HuH-7 (cell line): ENCODE measurements at regions not wholly inside any gene's neighbourhood (a gene's known extent, or its start where the extent isn't known, plus 50 kb on each side); places are given as distances from the start of the nearest gene placed in this dataset.

ENCODE experiments used
- DNase-seq: peaks from one replicate; pipeline ENCODE4 v3.0.0; 2011; ENCODE audit warnings: low spot score

- DNase-seq, result no peak
Measured at GRCh38 chr3:68056556-68056955, 402.1 kb upstream of the SUCLG2 start.

DNA sequence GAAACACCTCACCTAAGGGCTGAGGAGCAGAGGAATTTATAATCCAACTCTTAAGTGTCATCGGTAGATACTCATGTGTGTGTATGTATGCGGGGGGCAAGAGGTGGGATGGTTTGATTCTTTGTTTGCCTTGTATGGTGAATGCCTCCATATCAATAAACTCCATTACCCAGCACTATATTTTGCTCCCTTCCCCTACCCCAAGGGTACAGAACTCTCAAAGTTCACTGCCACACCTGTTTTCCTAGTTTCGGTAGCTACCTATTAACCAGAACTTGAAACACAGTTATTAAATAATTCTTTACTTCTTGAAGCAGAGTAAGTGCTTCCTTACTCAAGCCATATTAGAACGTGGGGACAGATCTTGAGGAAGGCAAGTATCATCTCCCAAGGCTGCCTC is 400.8 kb upstream of the SUCLG2 start:
- DNase-seq, result no peak

DNA sequence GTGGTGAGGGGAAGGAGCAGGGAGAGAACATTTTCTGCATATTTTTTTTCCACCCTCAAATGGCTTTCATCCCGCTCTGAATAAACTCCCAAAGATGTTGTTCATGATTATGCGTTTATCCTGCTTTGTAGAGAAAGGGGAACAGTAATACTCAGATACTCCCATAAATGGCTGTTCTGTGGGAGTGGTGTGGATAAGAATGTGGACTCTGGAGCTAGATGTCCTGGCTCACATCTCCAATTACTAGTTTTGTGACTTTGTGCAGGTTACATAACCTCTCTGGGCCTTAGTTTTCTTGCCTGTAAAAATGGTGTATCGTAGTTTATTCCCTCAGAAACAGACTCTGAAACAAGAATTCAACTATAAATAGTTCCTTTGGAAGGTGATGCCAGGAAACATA is 395.4 kb upstream of the SUCLG2 start:
- no peak for DNase-seq

DNA sequence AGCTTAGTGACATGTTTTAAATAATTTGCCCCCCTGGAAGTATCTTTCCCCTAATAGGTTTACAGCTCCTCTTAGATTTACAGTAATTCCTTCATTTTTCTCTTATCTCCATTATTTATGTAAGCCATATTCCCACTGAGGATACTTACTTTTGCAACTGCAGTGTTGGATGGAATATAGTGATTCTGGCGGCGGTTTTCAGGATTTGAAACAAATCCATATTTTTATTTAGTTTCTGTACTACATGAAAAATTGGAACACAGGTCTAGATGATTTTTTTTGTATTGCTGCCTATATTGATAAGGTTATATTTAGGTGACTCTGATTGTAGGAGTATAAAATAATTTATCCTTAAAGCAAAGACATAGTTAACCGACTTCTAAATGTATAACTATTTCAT is 391.6 kb upstream of the SUCLG2 start:
- DNase-seq, result no peak

- no peak for DNase-seq
Measured at GRCh38 chr3:68033867-68034266, 379.5 kb upstream of the SUCLG2 start.

- DNase-seq, result no peak
Measured at GRCh38 chr3:68032209-68032608, 377.8 kb upstream of the SUCLG2 start.

DNA sequence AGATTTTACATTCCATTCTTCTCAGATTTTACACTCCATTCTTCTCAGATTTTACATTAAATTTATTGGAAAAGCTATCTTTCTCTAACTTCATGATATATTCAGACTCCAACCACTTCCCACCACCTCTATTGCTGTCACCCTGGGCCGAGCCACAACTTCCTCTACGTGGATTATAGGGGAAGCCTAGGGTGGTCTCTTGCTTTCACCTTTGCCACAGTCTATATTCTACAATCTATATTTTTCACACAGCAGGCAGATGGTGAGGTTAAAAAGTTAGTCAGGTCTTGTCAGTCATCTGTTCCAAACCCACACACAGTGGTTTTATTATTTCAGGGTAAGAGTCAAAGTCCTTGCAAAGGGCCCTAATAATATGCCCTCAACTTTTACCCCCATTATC is 370.8 kb upstream of the SUCLG2 start:
- DNase-seq, result no peak

- DNase-seq, result no peak
Measured at GRCh38 chr3:68019876-68020275, 365.5 kb upstream of the SUCLG2 start.

DNA sequence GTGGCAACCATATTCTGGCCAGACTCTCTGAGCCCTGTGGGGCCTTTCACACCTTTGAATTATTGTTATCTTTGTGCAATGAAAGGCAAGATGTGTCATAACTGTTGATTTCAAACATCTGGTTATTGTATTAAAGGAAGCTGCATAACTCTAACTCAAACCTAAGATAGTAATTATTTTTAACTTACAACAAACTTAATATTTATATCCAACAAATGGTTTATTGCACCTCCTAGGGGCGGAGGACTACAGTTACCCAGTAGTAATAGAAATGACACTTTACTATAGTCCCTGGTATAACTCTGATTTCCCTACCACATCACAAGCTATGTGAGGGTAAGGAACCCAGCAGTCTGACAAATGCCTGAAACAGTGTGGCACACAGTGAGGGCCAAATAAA is 363.9 kb upstream of the SUCLG2 start:
- DNase-seq, result no peak

- DNase-seq, result no peak
Measured at GRCh38 chr3:68017069-68017468, 362.7 kb upstream of the SUCLG2 start.

- DNase-seq, result no peak
Measured at GRCh38 chr3:68009900-68010299, 355.5 kb upstream of the SUCLG2 start.

- no peak for DNase-seq
Measured at GRCh38 chr3:68007621-68008226, 353.3 kb upstream of the SUCLG2 start.

GRCh38 chr3:68006646-68007045 is 352.2 kb upstream of the SUCLG2 start:
- DNase-seq, result no peak

DNA sequence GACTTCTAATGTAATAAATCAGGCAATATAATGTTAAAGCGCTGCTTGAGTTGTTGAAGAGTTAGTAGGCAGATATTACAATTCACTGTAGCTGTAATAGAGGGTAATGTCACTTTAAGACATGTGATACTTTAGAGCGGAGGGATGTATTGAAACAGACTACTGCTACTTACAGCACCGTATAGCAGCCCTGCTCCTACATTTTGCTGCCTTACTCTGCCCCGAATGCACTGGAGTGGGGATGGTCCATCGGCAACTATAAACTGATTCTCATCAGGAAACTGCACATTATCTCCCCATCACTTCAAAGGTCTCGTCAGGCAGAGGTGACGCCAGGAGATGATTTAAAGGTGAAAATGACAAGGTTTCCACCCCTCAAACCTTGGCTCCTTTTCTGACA is 349.7 kb upstream of the SUCLG2 start:
- DNase-seq, result no peak

GRCh38 chr3:67998281-67998680 is 343.9 kb upstream of the SUCLG2 start:
- DNase-seq, result no peak

DNA sequence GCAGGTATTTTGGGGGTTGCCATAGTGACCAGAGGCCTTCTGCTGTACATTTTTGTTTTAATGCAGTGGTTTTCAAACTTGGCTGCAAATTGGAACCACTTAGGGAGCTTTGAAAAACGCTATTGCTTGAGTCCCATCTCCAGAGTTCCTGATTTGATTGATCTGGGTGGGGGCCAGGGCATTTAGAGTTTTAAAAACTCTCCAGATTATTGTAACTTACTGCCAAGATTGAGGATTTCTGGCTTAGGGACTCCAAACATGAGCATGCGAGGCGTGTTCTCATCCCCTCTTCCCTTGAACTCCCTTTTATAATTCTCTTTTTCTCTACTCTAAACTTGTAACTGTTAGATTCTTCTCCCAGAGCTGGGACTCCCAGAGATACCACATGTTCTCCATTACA is 340.8 kb upstream of the SUCLG2 start:
- no peak for DNase-seq

GRCh38 chr3:67986706-67987105 is 332.3 kb upstream of the SUCLG2 start:
- DNase-seq, result no peak

GRCh38 chr3:67983166-67983565 is 328.8 kb upstream of the SUCLG2 start:
- no peak for DNase-seq

DNA sequence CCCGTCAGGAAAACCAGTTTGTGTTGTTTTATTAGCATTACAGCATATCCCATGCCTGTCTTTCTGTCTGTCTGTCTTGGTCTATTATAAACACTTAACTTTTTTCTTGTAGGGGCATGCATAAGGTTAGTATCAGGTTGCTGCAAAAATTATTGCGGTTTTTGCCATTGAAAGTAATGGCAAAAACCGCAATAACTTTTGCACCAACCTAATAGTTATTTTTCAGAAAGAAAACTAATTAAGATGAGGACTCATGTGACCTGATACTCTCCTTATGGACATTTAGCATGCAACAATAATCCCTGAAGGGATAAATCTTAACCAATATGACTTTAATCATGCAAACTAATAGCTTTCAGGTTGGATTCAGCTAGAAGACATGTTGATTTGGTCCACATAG is 326.7 kb upstream of the SUCLG2 start:
- no peak for DNase-seq

- no peak for DNase-seq
Measured at GRCh38 chr3:67979342-67979741, 324.9 kb upstream of the SUCLG2 start.

DNA sequence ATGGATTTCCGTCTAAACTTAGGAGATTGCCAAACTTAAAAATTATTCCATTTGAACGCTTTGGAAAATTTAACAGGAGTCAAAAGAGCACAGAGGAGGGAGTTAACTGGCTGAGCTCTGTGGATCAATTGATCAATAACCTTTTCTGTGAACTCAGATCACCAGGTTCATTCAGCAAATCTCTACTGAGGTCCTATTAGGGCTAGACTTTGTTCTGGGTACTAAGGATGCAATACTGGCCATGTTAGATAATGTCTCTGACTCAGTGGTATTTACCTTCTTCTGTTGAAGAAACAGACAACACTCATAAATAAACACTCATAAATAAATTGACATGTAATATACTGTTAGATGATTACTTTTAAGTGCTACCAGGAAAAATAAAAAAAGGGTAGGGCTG is 323.4 kb upstream of the SUCLG2 start:
- no peak for DNase-seq

DNA sequence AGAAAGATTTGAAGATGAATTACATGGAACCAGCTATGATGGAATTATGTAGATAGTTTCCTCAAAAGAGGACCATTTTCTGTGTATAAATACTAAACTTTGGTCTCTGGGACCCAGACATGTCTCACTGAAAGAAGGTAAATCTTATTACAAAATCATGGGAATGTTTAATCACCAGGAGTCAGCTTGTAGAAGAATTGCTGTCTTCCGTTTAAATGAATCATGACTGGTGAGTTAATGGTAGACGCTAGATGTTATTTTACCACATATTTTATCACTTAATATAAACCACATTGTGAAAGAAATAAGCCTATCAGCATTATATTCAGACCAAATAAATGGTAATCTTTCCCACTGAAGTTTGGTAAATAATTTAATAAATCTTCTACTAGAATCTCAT is 322.3 kb upstream of the SUCLG2 start:
- DNase-seq, result no peak

DNA sequence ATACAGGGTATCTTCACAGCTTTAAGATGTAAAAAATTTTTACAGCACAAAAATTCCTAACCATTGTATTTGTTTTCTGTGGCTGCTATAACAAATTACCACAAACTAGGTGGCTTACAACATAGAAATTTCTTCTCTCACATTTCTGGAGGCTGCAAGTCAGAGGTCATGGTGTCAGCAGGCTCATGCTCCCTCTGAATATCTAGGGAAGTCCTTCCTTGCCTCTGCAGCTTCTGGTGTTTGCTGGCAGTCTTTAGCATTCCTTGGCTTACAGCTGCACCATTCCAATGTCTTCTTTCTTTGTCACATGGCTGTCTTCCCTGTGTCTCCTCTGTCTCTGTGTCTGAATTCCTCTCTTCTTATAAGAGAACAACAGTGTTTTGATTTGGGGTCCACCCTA is 310.2 kb upstream of the SUCLG2 start:
- no peak for DNase-seq

DNA sequence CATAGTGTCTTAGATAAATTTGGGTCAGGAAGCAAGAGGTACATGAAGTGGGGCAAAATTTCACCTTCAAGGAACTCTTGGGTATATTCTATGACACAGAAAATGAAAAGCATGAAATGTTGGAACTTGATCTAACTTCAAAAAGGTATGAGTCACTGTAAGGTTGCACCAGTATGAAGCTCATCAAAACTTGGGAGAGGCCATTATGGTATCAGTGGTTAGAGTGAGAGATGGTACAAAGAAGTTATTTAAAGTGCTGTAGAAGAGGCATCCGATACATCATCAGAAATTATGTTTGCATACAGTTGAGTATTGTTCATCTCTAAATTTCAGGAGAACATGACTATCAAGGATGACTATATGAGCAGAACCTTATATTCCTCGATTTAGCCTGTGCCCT is 302.9 kb upstream of the SUCLG2 start:
- no peak for DNase-seq
